WERI-Rb-1 (cell line): ENCODE measurements at regions not wholly inside any gene's neighbourhood (a gene's known extent, or its start where the extent isn't known, plus 50 kb on each side); places are given as distances from the start of the nearest gene placed in this dataset.

ENCODE experiments used
- DNase-seq: peaks from one replicate; pipeline ENCODE4 v3.0.0-alpha.2; 2020
- H3K27ac ChIP-seq: fragments of 250-450 bp; sonication (Bioruptor Pico); 2 replicates; pipeline ENCODE4 v1.5.1; 2020; ENCODE audit warnings: mild to moderate bottlenecking, moderate library complexity
- H3K27me3 ChIP-seq: fragments of 250-450 bp; sonication (Bioruptor Pico); 2 replicates; pipeline ENCODE4 v1.5.1; 2021; ENCODE audit warnings: mild to moderate bottlenecking, low read depth, moderate library complexity; ENCODE audit not compliant: insufficient read depth, severe bottlenecking
- H3K36me3 ChIP-seq: fragments of 250-450 bp; sonication (Bioruptor Pico); 2 replicates; pipeline ENCODE4 v1.5.1; 2020; ENCODE audit warnings: mild to moderate bottlenecking, moderate library complexity
- H3K4me3 ChIP-seq: 2 replicates; pipeline ENCODE4 v1.5.1; 2011; ENCODE audit warnings: low read depth, mild to moderate bottlenecking, control low read depth, low read length
- H3K9me3 ChIP-seq: fragments of 250-450 bp; sonication (Bioruptor Pico); 2 replicates; pipeline ENCODE4 v1.5.1; 2021; ENCODE audit warnings: mild to moderate bottlenecking, moderate library complexity; ENCODE audit not compliant: severe bottlenecking
- CTCF ChIP-seq: IDR thresholded peaks from 2 replicates; pipeline ENCODE4 v1.5.1; 2011; ENCODE audit warnings: low read depth, mild to moderate bottlenecking, control low read depth, inconsistent platforms, low read length

- no peaks in the 10 kb centered on the region for H3K36me3 ChIP-seq
- H3K4me3 ChIP-seq = no peak overlapping the region
- H3K27ac ChIP-seq = no peak overlapping the region
- no peaks in the 10 kb centered on the region for H3K9me3 ChIP-seq
- DNase-seq = no peak
- no peaks in the 10 kb centered on the region for H3K27me3 ChIP-seq
- no peak for TF ChIP-seq CTCF
Measured at GRCh38 chr14:46480817-46481216, 170.8 kb downstream of the RPL10L start.

DNA sequence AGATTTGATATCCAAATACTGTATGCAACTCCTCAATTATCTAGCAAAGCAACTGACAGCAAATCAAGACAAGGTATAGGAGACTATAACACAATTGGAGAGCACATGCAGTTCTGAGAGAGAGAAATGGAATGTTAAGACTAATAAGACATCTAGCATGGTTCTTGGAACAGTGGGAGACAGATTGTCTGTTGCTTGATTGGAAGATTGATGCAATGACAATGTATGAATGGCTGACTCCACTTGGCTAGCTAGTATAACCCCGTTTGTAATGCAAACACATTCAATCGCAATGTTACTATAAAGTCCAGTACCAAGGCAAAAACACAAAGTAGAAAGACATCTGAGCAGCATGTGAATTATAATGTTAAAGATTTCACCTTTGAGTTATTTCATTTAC is 179.3 kb downstream of the RPL10L start:
- H3K27me3 ChIP-seq = no peaks in the 10 kb centered on the region
- no peaks in the 10 kb centered on the region for H3K9me3 ChIP-seq
- H3K36me3 ChIP-seq = no peaks in the 10 kb centered on the region
- no peak for TF ChIP-seq CTCF
- H3K27ac ChIP-seq = no peak overlapping the region
- no peak overlapping the region for H3K4me3 ChIP-seq
- no peak for DNase-seq

GRCh38 chr14:46464341-46464740 is 187.2 kb downstream of the RPL10L start:
- Histone ChIP-seq H3K36me3 (no peaks in the 10 kb centered on the region), H3K27ac (no peak overlapping the region), H3K4me3 (no peak overlapping the region), H3K27me3 (no peaks in the 10 kb centered on the region), H3K9me3 (no peaks in the 10 kb centered on the region)
- DNase-seq = no peak
- TF ChIP-seq CTCF = no peak

DNA sequence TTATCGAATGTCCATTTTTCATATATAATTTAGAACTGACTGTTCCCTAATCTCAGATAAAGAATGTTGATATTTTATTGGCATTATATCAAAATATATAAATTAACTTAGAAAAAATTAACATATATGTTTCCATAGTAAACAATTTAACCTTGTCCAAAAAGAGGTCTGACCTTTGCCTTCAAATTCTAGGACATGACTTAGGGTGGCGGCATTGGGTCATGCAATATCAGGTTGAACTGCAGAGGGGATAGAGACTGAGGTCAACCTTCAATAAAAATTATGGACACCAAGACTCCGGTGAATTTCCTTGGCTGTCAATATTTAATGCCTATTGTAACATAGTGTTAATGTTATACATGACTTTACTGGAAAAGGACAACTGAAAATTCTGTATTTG is 199.8 kb downstream of the RPL10L start:
- H3K27ac ChIP-seq = no peak overlapping the region
- H3K36me3 ChIP-seq = no peaks in the 10 kb centered on the region

GRCh38 chr14:46444666-46445065 is 206.9 kb downstream of the RPL10L start:
- no peak for DNase-seq
- no peak overlapping the region for H3K4me3 ChIP-seq
- no peaks in the 10 kb centered on the region for H3K27me3 ChIP-seq
- H3K27ac ChIP-seq = no peak overlapping the region
- H3K9me3 ChIP-seq = no peaks in the 10 kb centered on the region
- no peak for TF ChIP-seq CTCF
- H3K36me3 ChIP-seq = no peaks in the 10 kb centered on the region

More for the DNA sequence above, 199.8 kb downstream of the RPL10L start:
- no peaks in the 10 kb centered on the region for H3K9me3 ChIP-seq
- no peak overlapping the region for H3K4me3 ChIP-seq
- H3K27me3 ChIP-seq = no peaks in the 10 kb centered on the region
- no peak for DNase-seq
- no peak for TF ChIP-seq CTCF

- H3K4me3 ChIP-seq = no peak overlapping the region
- H3K36me3 ChIP-seq = no peaks in the 10 kb centered on the region
- no peaks in the 10 kb centered on the region for H3K27me3 ChIP-seq
- no peak for TF ChIP-seq CTCF
- H3K9me3 ChIP-seq = no peaks in the 10 kb centered on the region
- DNase-seq = no peak
- no peak overlapping the region for H3K27ac ChIP-seq
Measured at GRCh38 chr14:46433381-46433780, 218.2 kb downstream of the RPL10L start.
